IMR-90 (cell line): ENCODE measurements at regions not wholly inside any gene's neighbourhood (a gene's known extent, or its start where the extent isn't known, plus 50 kb on each side); places are given as distances from the start of the nearest gene placed in this dataset.

ENCODE experiments used
- ATAC-seq: fragments of 200-7000 bp; cut with Tn5 transposase; 2 replicates; pipeline ENCODE4 v1.9.1; 2020; ENCODE audit warnings: low read depth, mild to moderate bottlenecking, moderate library complexity
- BruUV-seq: library from RNA; stranded (reverse); fragments of 400-500 nt; replicated peaks from 2 replicates; lab custom pipeline; 2021; lab: Mats Ljungman, UMichigan
- CTCF ChIA-PET: fragments of 300-600 bp; formaldehyde crosslinking; extraction: SDS; loops from one replicate; lab custom pipeline; 2021; ENCODE audit warnings: antibody characterized with exemption; lab: Yijun Ruan, JAX
- POLR2A ChIA-PET: fragments of 300-600 bp; sonication (Branson Sonifier 250); formaldehyde crosslinking; loops from one replicate; lab custom pipeline; 2022; ENCODE audit warnings: antibody characterized with exemption; ENCODE audit not compliant: unreplicated experiment; lab: Charles Lee
- DNase-seq: peaks from one replicate; pipeline ENCODE4 v3.0.0; 2013
- H2AFZ ChIP-seq: replicated peaks from 2 replicates; pipeline ENCODE3; 2013; ENCODE audit warnings: low read length, mild to moderate bottlenecking; ENCODE audit not compliant: poor library complexity
- H2AK5ac ChIP-seq: 2 replicates; pipeline ENCODE4 v1.6.1; 2013; ENCODE audit warnings: low read depth, low read length, inconsistent platforms
- H2AK9ac ChIP-seq: replicated peaks from 2 replicates; pipeline ENCODE3; 2013; ENCODE audit warnings: mild to moderate bottlenecking, low read depth, low read length, moderate library complexity; ENCODE audit not compliant: poor library complexity
- H2BK120ac ChIP-seq: 2 replicates; pipeline ENCODE4 v1.6.1; 2013; ENCODE audit warnings: low read depth, low read length, inconsistent platforms
- H2BK15ac ChIP-seq: 3 replicates; pipeline ENCODE4 v1.6.1; 2013; ENCODE audit warnings: low read depth, low read length, inconsistent platforms
- H2BK20ac ChIP-seq: 2 replicates; pipeline ENCODE4 v1.6.1; 2013; ENCODE audit warnings: low read depth, mild to moderate bottlenecking, inconsistent platforms, low read length, moderate library complexity
- H2BK5ac ChIP-seq: 2 replicates; pipeline ENCODE4 v1.6.1; 2013; ENCODE audit warnings: mild to moderate bottlenecking, low read depth, low read length, inconsistent platforms; ENCODE audit not compliant: poor library complexity, severe bottlenecking
- H3K14ac ChIP-seq: replicated peaks from 2 replicates; pipeline ENCODE4 v1.6.1; 2013; ENCODE audit warnings: low read depth, low read length, inconsistent platforms
- H3K18ac ChIP-seq: 2 replicates; pipeline ENCODE4 v1.6.1; 2013; ENCODE audit warnings: low read depth, low read length, control low read depth
- H3K23ac ChIP-seq: 2 replicates; pipeline ENCODE4 v1.6.1; 2013; ENCODE audit warnings: low read depth, low read length, inconsistent platforms
- H3K27ac ChIP-seq: 2 replicates; pipeline ENCODE4 v1.5.1; 2013; ENCODE audit warnings: mild to moderate bottlenecking, control low read depth, low read length; ENCODE audit not compliant: insufficient read depth
- H3K27me3 ChIP-seq: 2 replicates; pipeline ENCODE4 v1.6.1; 2013; ENCODE audit warnings: low read length; ENCODE audit not compliant: control insufficient read depth, insufficient read depth
- H3K36me3 ChIP-seq: 2 replicates; pipeline ENCODE4 v1.6.1; 2013; ENCODE audit warnings: low read length, mixed read lengths; ENCODE audit not compliant: control insufficient read depth, insufficient read depth
- H3K4ac ChIP-seq: 2 replicates; pipeline ENCODE4 v1.6.1; 2013; ENCODE audit warnings: low read depth, low read length, inconsistent platforms
- H3K4me1 ChIP-seq: 2 replicates; pipeline ENCODE4 v1.6.1; 2013; ENCODE audit warnings: low read length, mixed read lengths; ENCODE audit not compliant: control insufficient read depth, insufficient read depth
- H3K4me2 ChIP-seq: 2 replicates; pipeline ENCODE4 v1.6.1; 2013; ENCODE audit warnings: low read depth, mild to moderate bottlenecking, control low read depth, low read length, moderate library complexity
- H3K4me3 ChIP-seq: 2 replicates; pipeline ENCODE4 v1.5.1; 2013; ENCODE audit warnings: low read depth, mild to moderate bottlenecking, control low read depth, low read length, moderate library complexity; ENCODE audit not compliant: insufficient read depth
- H3K56ac ChIP-seq: 2 replicates; pipeline ENCODE4 v1.6.1; 2013; ENCODE audit warnings: low read length, inconsistent platforms; ENCODE audit not compliant: insufficient read depth; ENCODE audit errors: extremely low read depth
- H3K79me1 ChIP-seq, 2 experiments: 2 replicates each; pipeline ENCODE4 v1.6.1; 2013; ENCODE audit warnings: low read length in 2 of 2, inconsistent platforms in 1 of 2, low read depth in 1 of 2
- H3K9ac ChIP-seq: 2 replicates; pipeline ENCODE4 v1.6.1; 2013; ENCODE audit warnings: low read depth, low read length, control low read depth
- H3K9me1 ChIP-seq: 2 replicates; pipeline ENCODE4 v1.6.1; 2013; ENCODE audit warnings: low read length, inconsistent platforms; ENCODE audit not compliant: insufficient read depth
- H3K9me3 ChIP-seq: 2 replicates; pipeline ENCODE4 v1.6.1; 2013; ENCODE audit warnings: low read length; ENCODE audit not compliant: control insufficient read depth, insufficient read depth
- H4K20me1 ChIP-seq: 2 replicates; pipeline ENCODE4 v1.6.1; 2013; ENCODE audit warnings: low read length, inconsistent platforms; ENCODE audit not compliant: insufficient read depth
- H4K5ac ChIP-seq: 2 replicates; pipeline ENCODE4 v1.6.1; 2013; ENCODE audit warnings: mild to moderate bottlenecking, low read depth, low read length, control low read depth
- H4K8ac ChIP-seq, 2 experiments: 2 replicates each; pipeline ENCODE4 v1.6.1; 2013; ENCODE audit warnings: low read depth in 2 of 2, low read length in 2 of 2, control low read depth in 1 of 2, inconsistent platforms in 1 of 2
- H4K91ac ChIP-seq: 2 replicates; pipeline ENCODE4 v1.6.1; 2013; ENCODE audit warnings: low read depth, low read length, inconsistent platforms; ENCODE audit not compliant: insufficient read depth
- BHLHE40 ChIP-seq: fragments of 150-350 bp; IDR thresholded peaks from 2 replicates; pipeline ENCODE4 v1.6.1; 2016; ENCODE audit warnings: mild to moderate bottlenecking, low read depth, low read length
- CEBPB ChIP-seq: IDR thresholded peaks from 2 replicates; pipeline ENCODE4 v1.6.1; 2012; ENCODE audit warnings: low read depth, low read length, improper control_type of control experiment
- CHD1 ChIP-seq: IDR thresholded peaks from 2 replicates; pipeline ENCODE4 v1.6.1; 2012; ENCODE audit warnings: low read depth, low read length, improper control_type of control experiment
- CTCF ChIP-seq: conservative IDR thresholded peaks from 2 replicates; pipeline ENCODE4 v1.5.1; 2012; ENCODE audit warnings: mild to moderate bottlenecking, low read depth, low read length, improper control_type of control experiment
- ELK1 ChIP-seq: fragments of 150-350 bp; IDR thresholded peaks from 2 replicates; pipeline ENCODE4 v1.6.1; 2016; ENCODE audit warnings: low read depth, mild to moderate bottlenecking, low read length, moderate library complexity, borderline replicate concordance
- FOS ChIP-seq: fragments of 150-350 bp; IDR thresholded peaks from 2 replicates; pipeline ENCODE4 v1.6.1; 2016; ENCODE audit warnings: low read depth, low read length
- MAFK ChIP-seq: IDR thresholded peaks from 2 replicates; pipeline ENCODE4 v1.6.1; 2012; ENCODE audit warnings: low read depth, low read length, improper control_type of control experiment
- MAZ ChIP-seq: IDR thresholded peaks from 2 replicates; pipeline ENCODE4 v1.6.1; 2012; ENCODE audit warnings: low read depth, mild to moderate bottlenecking, low read length, improper control_type of control experiment, moderate library complexity, borderline replicate concordance
- MXI1 ChIP-seq: IDR thresholded peaks from 2 replicates; pipeline ENCODE4 v1.6.1; 2012; ENCODE audit warnings: low read depth, mild to moderate bottlenecking, low read length, moderate library complexity, borderline replicate concordance
- NFE2L2 ChIP-seq: fragments of 150-350 bp; IDR thresholded peaks from 2 replicates; pipeline ENCODE4 v1.6.1; 2016; ENCODE audit warnings: low read depth, mild to moderate bottlenecking, low read length
- POLR2A ChIP-seq: IDR thresholded peaks from 2 replicates; pipeline ENCODE4 v1.6.1; 2012; ENCODE audit warnings: mild to moderate bottlenecking, low read depth, low read length
- RAD21 ChIP-seq: IDR thresholded peaks from 2 replicates; pipeline ENCODE4 v1.6.1; 2012; ENCODE audit warnings: low read length, improper control_type of control experiment
- RCOR1 ChIP-seq: IDR thresholded peaks from 2 replicates; pipeline ENCODE4 v1.6.1; 2012; ENCODE audit warnings: mild to moderate bottlenecking, low read length, improper control_type of control experiment; ENCODE audit not compliant: insufficient replicate concordance
- RFX5 ChIP-seq: IDR thresholded peaks from 2 replicates; pipeline ENCODE4 v1.8.0; 2012; ENCODE audit warnings: low read depth, mild to moderate bottlenecking, low read length, moderate library complexity
- SMC3 ChIP-seq: fragments of 150-350 bp; IDR thresholded peaks from 2 replicates; pipeline ENCODE4 v1.6.1; 2016; ENCODE audit warnings: low read depth, mild to moderate bottlenecking, antibody characterized with exemption, low read length, moderate library complexity
- WGBS, 2 experiments: methylation state at CpG; one replicate each; pipeline versions ENCODE4 v1.1.5 to v1.1.7; 2013; ENCODE audit warnings: missing lambda C conversion rate in 2 of 2; ENCODE audit not compliant: insufficient read length in 1 of 2; ENCODE audit errors: extremely low coverage in 2 of 2; 5-methylcytosine and 5-hydroxymethylcytosine counted together
- dilution Hi-C: fragments of 300-500 bp; cut with HindIII; formaldehyde crosslinking; loops from one replicate; pipeline ENCODE4 v1.14.3; 2018; ENCODE audit warnings: low sequenced_read_pairs; ENCODE audit not compliant: unreplicated experiment
- in situ Hi-C: fragments of 300-500 bp; cut with MboI; formaldehyde crosslinking; loops from 3 replicates; pipeline ENCODE4 v1.14.3; 2019; ENCODE audit warnings: low sequenced_read_pairs, inconsistent platforms, mixed read lengths
- intact Hi-C: fragments of 100-400 bp; cut with micrococcal nuclease; formaldehyde crosslinking; loops from 2 replicates; pipeline ENCODE4 v1.10.0; 2022
- TF ChIP-seq, protein P1 (sequence below): fragments of 150-350 bp; IDR thresholded peaks from 2 replicates; pipeline ENCODE4 v1.6.1; 2017; ENCODE audit warnings: mild to moderate bottlenecking, antibody characterized with exemption, low read length, low read depth

DNA sequence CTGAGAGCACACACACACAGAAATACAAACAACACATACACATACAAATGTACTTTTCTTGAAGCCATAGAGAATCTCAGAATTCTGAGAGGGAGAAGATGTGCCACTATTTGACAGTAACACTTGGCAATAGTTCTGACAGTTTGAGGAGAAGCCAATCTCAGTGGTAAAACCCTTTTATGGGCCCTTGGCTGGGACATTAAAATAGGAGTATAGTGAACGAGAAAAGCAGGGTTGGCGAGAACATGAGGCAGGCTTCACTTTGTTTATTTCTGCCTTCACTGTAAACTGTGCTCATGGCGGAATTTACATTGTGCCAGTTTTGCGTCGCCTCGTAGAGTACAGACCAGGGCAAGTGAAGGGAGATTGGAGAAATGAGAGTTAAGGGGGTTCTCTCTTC lies 449.4 kb upstream of the POU3F3 start:
- TF ChIP-seq CTCF (no peak), CHD1 (no peak), FOS (no peak), MAFK (no peak), MXI1 (no peak), MAZ (no peak), RAD21 (no peak), POLR2A (no peak), RFX5 (no peak), ELK1 (no peak), NFE2L2 (no peak), SMC3 (no peak), BHLHE40 (no peak), RCOR1 (no peak), CEBPB (no peak)
- TF ChIP-seq, protein P1, sequence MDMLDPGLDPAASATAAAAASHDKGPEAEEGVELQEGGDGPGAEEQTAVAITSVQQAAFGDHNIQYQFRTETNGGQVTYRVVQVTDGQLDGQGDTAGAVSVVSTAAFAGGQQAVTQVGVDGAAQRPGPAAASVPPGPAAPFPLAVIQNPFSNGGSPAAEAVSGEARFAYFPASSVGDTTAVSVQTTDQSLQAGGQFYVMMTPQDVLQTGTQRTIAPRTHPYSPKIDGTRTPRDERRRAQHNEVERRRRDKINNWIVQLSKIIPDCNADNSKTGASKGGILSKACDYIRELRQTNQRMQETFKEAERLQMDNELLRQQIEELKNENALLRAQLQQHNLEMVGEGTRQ, result no peak
- H3K4me2 ChIP-seq, result no peak overlapping the region
- H3K18ac ChIP-seq, result no peak overlapping the region
- no peak overlapping the region for H2AK5ac ChIP-seq
- no peak overlapping the region for H4K5ac ChIP-seq
- CTCF ChIA-PET, result no interaction called here
- H3K27me3 ChIP-seq, result no peaks in the 10 kb centered on the region
- no TSS peak for BruUV-seq
- H3K4me3 ChIP-seq, result no peak overlapping the region
- POLR2A ChIA-PET, result no interaction called here
- dilution Hi-C loops, result no loop called here
- H3K79me1 ChIP-seq, result no peaks in the 10 kb centered on the region
- no peaks in the 10 kb centered on the region for H3K9me1 ChIP-seq
- no peak overlapping the region for H3K56ac ChIP-seq
- no peak overlapping the region for H4K91ac ChIP-seq
- WGBS, 2 experiments, result 10% methylated on average over 2 of the region's 6 CpGs; no CpG with 5 or more reads in 1 of the 2 experiments
- DNase-seq, result no peak
- no peak overlapping the region for H2AK9ac ChIP-seq
- no peak overlapping the region for H3K9ac ChIP-seq
- H3K36me3 ChIP-seq, result no peaks in the 10 kb centered on the region
- no peaks in the 10 kb centered on the region for H3K4me1 ChIP-seq
- no peak overlapping the region for H3K14ac ChIP-seq
- peaks cover 16% of the 10 kb centered on the region for H3K9me3 ChIP-seq
- H3K27ac ChIP-seq, result no peak overlapping the region
- no peak overlapping the region for H2BK20ac ChIP-seq
- H4K20me1 ChIP-seq, result no peaks in the 10 kb centered on the region
- no peak overlapping the region for H2BK15ac ChIP-seq
- ATAC-seq, result no peak
- in situ Hi-C loops, result no loop called here
- H2BK120ac ChIP-seq, result no peak overlapping the region
- H4K8ac ChIP-seq, result no peak overlapping the region
- no peak overlapping the region for H3K4ac ChIP-seq
- intact Hi-C loops, result no loop called here
- no peak overlapping the region for H3K23ac ChIP-seq
- H2BK5ac ChIP-seq, result no peak overlapping the region
- no peak overlapping the region for H2AFZ ChIP-seq
